ENCODE measurements at regions not wholly inside any gene's neighbourhood (a gene's known extent, or its start where the extent isn't known, plus 50 kb on each side); places are given as distances from the start of the nearest gene placed in this dataset.

- DNase-seq (ENCODE audit: low read depth in 2 of 2, low spot score in 1 of 2), result no peak
Measured at GRCh38 chr2:9137379-9138150, 69.0 kb upstream of the ASAP2 start.

GRCh38 chr2:9135822-9136558 is 70.6 kb upstream of the ASAP2 start:
- no peak for DNase-seq (ENCODE audit: low read depth in 2 of 2, low spot score in 1 of 2)

GRCh38 chr2:9127316-9127715 is 79.3 kb upstream of the ASAP2 start:
- no peak for DNase-seq (ENCODE audit: low read depth in 2 of 2, low spot score in 1 of 2)

- no peak for DNase-seq (ENCODE audit: low read depth in 2 of 2, low spot score in 1 of 2)
Measured at GRCh38 chr2:9126540-9126939, 80.1 kb upstream of the ASAP2 start.

GRCh38 chr2:9124231-9124741 is 82.3 kb upstream of the ASAP2 start:
- DNase-seq (ENCODE audit: low read depth in 2 of 2, low spot score in 1 of 2), result no peak

GRCh38 chr2:9123069-9123468 is 83.5 kb upstream of the ASAP2 start:
- no peak for DNase-seq (ENCODE audit: low read depth in 2 of 2, low spot score in 1 of 2)

GRCh38 chr2:9122367-9122766 is 84.2 kb upstream of the ASAP2 start:
- DNase-seq (ENCODE audit: low read depth in 2 of 2, low spot score in 1 of 2), result no peak

- DNase-seq (ENCODE audit: low read depth in 2 of 2, low spot score in 1 of 2), result no peak
Measured at GRCh38 chr2:9118383-9118960, 88.1 kb upstream of the ASAP2 start.

GRCh38 chr2:9115229-9115628 is 91.4 kb upstream of the ASAP2 start:
- DNase-seq (ENCODE audit: low read depth in 2 of 2, low spot score in 1 of 2), result no peak

GRCh38 chr2:9114458-9114857 is 92.2 kb upstream of the ASAP2 start:
- DNase-seq (ENCODE audit: low read depth in 2 of 2, low spot score in 1 of 2), result no peak

GRCh38 chr2:9113916-9114315 is 92.7 kb upstream of the ASAP2 start:
- no peak for DNase-seq (ENCODE audit: low read depth in 2 of 2, low spot score in 1 of 2)

GRCh38 chr2:9113262-9113661 is 93.3 kb upstream of the ASAP2 start:
- DNase-seq (ENCODE audit: low read depth in 2 of 2, low spot score in 1 of 2), result no peak

GRCh38 chr2:9112079-9112721 is 94.4 kb upstream of the ASAP2 start:
- no peak for DNase-seq (ENCODE audit: low read depth in 2 of 2, low spot score in 1 of 2)

- DNase-seq (ENCODE audit: low read depth in 2 of 2, low spot score in 1 of 2), result no peak
Measured at GRCh38 chr2:9110893-9111569, 95.6 kb upstream of the ASAP2 start.

- DNase-seq (ENCODE audit: low read depth in 2 of 2, low spot score in 1 of 2), result no peak
Measured at GRCh38 chr2:9110346-9110884, 96.2 kb upstream of the ASAP2 start.

GRCh38 chr2:9109871-9110270 is 96.7 kb upstream of the ASAP2 start:
- DNase-seq (ENCODE audit: low read depth in 2 of 2, low spot score in 1 of 2), result no peak

GRCh38 chr2:9108210-9108967 is 98.2 kb upstream of the ASAP2 start:
- no peak for DNase-seq (ENCODE audit: low read depth in 2 of 2, low spot score in 1 of 2)

GRCh38 chr2:9107168-9108025 is 99.2 kb upstream of the ASAP2 start:
- no peak for DNase-seq (ENCODE audit: low read depth in 2 of 2, low spot score in 1 of 2)

All from stimulated activated CD8-positive, alpha-beta memory T cell treated with anti-CD3 and anti-CD28 coated beads, Interleukin-4, amount 100 ng/mL, for 1 hour (primary cell).